Glomerular endothelial cell (primary cell): ENCODE measurements at regions not wholly inside any gene's neighbourhood (a gene's known extent, or its start where the extent isn't known, plus 50 kb on each side); places are given as distances from the start of the nearest gene placed in this dataset.

Experiments used
- DNase-seq: peaks from one replicate; pipeline ENCODE4 v3.0.0-alpha.2; 2011; ENCODE audit warnings: low read depth, low spot score; ENCODE audit errors: extremely low read depth

GRCh38 chr21:19771881-19772280, 1226.3 kb upstream of the NCAM2 start:
- no peak for DNase-seq

GRCh38 chr21:19776076-19776475, 1222.1 kb upstream of the NCAM2 start:
- no peak for DNase-seq

- no peak for DNase-seq
These were observed 1216.1 kb upstream of the NCAM2 start for GRCh38 chr21:19781881-19782652.

- no peak for DNase-seq
These were observed 1212.3 kb upstream of the NCAM2 start for GRCh38 chr21:19785941-19786340.

- no peak for DNase-seq
These were observed 1206.2 kb upstream of the NCAM2 start for GRCh38 chr21:19792004-19792403.

- no peak for DNase-seq
These were observed 1191.0 kb upstream of the NCAM2 start for GRCh38 chr21:19807201-19807600.

- DNase-seq, result no peak
These were observed 1187.4 kb upstream of the NCAM2 start for GRCh38 chr21:19810779-19811178.

GRCh38 chr21:19830446-19830845, 1167.8 kb upstream of the NCAM2 start:
- no peak for DNase-seq

GRCh38 chr21:19832551-19832950, 1165.7 kb upstream of the NCAM2 start:
- no peak for DNase-seq

- no peak for DNase-seq
These were observed 1165.1 kb upstream of the NCAM2 start for GRCh38 chr21:19833082-19833481.

GRCh38 chr21:19842601-19843000, 1155.6 kb upstream of the NCAM2 start:
- DNase-seq, result no peak

- no peak for DNase-seq
These were observed 1153.9 kb upstream of the NCAM2 start for GRCh38 chr21:19844334-19844733.

- DNase-seq, result no peak
These were observed 1148.1 kb upstream of the NCAM2 start for GRCh38 chr21:19850157-19850556.

GRCh38 chr21:19853061-19853460, 1145.1 kb upstream of the NCAM2 start:
- DNase-seq, result no peak

- DNase-seq, result no peak
These were observed 1144.3 kb upstream of the NCAM2 start for GRCh38 chr21:19853709-19854575.

GRCh38 chr21:19855522-19855921, 1142.7 kb upstream of the NCAM2 start:
- no peak for DNase-seq

- DNase-seq, result no peak
These were observed 1133.7 kb upstream of the NCAM2 start for GRCh38 chr21:19864476-19864875.

GRCh38 chr21:19870682-19871081, 1127.5 kb upstream of the NCAM2 start:
- no peak for DNase-seq

- DNase-seq, result no peak
These were observed 1123.7 kb upstream of the NCAM2 start for GRCh38 chr21:19874521-19874920.

GRCh38 chr21:19878133-19878532, 1120.1 kb upstream of the NCAM2 start:
- no peak for DNase-seq

- DNase-seq, result no peak
These were observed 1098.6 kb upstream of the NCAM2 start for GRCh38 chr21:19899645-19900044.

- DNase-seq, result no peak
These were observed 1098.1 kb upstream of the NCAM2 start for GRCh38 chr21:19900149-19900548.
